ENCODE measurements at regions not wholly inside any gene's neighbourhood (a gene's known extent, or its start where the extent isn't known, plus 50 kb on each side); places are given as distances from the start of the nearest gene placed in this dataset.

DNA sequence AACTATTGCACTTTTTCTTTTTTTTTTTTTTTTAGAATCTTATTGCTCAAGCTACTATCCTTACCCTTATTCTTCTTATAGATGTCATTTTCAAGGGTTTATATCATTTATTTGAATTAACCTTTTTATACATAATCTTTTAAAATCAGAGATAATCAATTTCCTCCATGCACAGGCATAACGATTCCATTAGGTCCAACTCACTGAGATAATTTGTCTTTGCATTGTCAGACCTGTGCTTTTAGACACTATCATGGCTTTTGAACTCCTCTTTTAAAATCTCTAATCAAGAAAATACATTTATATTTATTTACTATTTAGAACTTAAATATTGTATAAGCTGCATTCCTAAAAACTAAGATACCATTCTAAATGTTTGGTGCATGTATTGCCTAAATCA, 1454.9 kb downstream of the ZPLD1 start:
- no peak for DNase-seq
- 78 to 84% methylated on average over 1 of the region's 1 CpG for WGBS, 2 donors
- intact Hi-C loops (cut with DNase I): no loop called here

DNA sequence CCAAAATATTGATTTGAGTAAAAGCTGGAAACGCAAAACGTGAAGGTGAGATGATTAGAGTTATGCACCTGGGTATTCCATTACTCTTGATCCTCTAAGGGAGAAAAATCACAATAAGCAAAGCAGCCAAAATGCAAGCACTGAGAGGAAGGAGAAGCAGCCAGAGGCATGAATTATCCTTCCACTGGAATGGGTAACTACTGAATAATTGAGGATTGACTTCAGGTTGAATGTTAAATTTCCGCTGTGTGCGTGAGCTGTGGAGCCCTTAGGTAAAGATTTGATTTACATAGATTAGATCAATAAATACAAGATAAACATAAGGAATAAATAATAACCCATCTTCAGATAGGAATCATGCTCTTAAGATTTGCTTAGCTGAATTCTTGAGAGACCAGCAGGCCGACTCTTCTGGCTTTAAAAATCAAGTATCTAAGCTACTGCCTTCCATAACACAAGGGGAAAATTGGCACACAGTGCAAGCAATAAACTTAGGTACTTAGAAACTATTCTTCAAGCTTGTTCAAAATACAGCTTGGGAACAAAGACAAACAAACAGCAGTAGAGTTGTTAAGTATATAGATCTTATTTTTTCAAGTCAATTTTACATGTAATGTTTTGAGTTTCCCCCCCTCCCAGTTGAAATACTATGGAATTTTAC, 1459.5 kb downstream of the ZPLD1 start:
- DNase-seq: no peak

More for the DNA sequence above, 1454.9 kb downstream of the ZPLD1 start:
- Histone ChIP-seq H3K27ac (no peak overlapping the region), H3K9me3 (no peaks in the 10 kb centered on the region), H3K27me3 (no peaks in the 10 kb centered on the region), H3K4me1 (peaks cover 0 to 5% (median 0%) of the 10 kb centered on the region in 4 donors), H3K36me3 (no peaks in the 10 kb centered on the region), H3K4me3 (no peak overlapping the region)
- TF ChIP-seq POLR2A (IDR thresholded peaks at IDR 0.05) (no peak), EP300 (IDR thresholded peaks at IDR 0.05) (no peak), POLR2AphosphoS5 (IDR thresholded peaks at IDR 0.05) (no peak)
- TF ChIP-seq, protein P1, sequence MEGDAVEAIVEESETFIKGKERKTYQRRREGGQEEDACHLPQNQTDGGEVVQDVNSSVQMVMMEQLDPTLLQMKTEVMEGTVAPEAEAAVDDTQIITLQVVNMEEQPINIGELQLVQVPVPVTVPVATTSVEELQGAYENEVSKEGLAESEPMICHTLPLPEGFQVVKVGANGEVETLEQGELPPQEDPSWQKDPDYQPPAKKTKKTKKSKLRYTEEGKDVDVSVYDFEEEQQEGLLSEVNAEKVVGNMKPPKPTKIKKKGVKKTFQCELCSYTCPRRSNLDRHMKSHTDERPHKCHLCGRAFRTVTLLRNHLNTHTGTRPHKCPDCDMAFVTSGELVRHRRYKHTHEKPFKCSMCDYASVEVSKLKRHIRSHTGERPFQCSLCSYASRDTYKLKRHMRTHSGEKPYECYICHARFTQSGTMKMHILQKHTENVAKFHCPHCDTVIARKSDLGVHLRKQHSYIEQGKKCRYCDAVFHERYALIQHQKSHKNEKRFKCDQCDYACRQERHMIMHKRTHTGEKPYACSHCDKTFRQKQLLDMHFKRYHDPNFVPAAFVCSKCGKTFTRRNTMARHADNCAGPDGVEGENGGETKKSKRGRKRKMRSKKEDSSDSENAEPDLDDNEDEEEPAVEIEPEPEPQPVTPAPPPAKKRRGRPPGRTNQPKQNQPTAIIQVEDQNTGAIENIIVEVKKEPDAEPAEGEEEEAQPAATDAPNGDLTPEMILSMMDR (IDR thresholded peaks at IDR 0.05): no peak

DNA sequence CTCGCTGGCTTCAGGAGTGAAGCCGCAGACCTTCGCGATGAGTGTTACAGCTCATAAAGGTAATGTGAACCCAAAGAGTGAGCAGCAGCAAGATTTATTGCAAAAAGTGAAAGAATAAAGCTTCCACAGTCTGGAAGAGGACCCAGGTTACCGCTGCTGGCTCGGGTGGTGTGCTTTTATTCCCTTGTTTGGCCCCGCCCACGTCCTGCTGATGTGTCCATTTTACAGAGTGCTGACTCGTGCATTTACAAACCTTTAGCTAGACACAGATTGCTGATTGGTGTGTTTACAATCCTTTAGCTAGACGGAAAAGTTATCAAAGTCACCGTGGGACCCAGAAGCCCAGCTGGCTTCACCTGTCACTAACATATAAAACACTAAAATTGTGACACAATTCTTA, 1464.5 kb downstream of the ZPLD1 start:
- 63 to 73% methylated on average over 11 of the region's 11 CpGs for WGBS, 2 donors
- TF ChIP-seq, protein P1 (IDR thresholded peaks at IDR 0.05): no peak
- TF ChIP-seq POLR2A (IDR thresholded peaks at IDR 0.05): no peak
- TF ChIP-seq EP300 (IDR thresholded peaks at IDR 0.05): no peak
- TF ChIP-seq POLR2AphosphoS5 (IDR thresholded peaks at IDR 0.05): no peak
- no peaks in the 10 kb centered on the region for H3K9me3 ChIP-seq
- H3K4me1 ChIP-seq: no peaks in the 10 kb centered on the region
- no peaks in the 10 kb centered on the region for H3K27me3 ChIP-seq
- DNase-seq: no peak
- intact Hi-C loops (cut with DNase I): no loop called here
- no peak overlapping the region for H3K4me3 ChIP-seq
- no peak overlapping the region for H3K27ac ChIP-seq
- H3K36me3 ChIP-seq: no peaks in the 10 kb centered on the region

More for the DNA sequence above, 1459.5 kb downstream of the ZPLD1 start:
- Histone ChIP-seq H3K4me3 (no peak overlapping the region), H3K27me3 (no peaks in the 10 kb centered on the region), H3K27ac (no peak overlapping the region), H3K36me3 (no peaks in the 10 kb centered on the region), H3K4me1 (no peaks in the 10 kb centered on the region), H3K9me3 (no peaks in the 10 kb centered on the region)
- WGBS, 2 donors: 76 to 84% methylated on average over 5 of the region's 5 CpGs
- intact Hi-C loops (cut with DNase I): no loop called here
- TF ChIP-seq POLR2AphosphoS5 (IDR thresholded peaks at IDR 0.05): no peak
- TF ChIP-seq, protein P1 (IDR thresholded peaks at IDR 0.05): no peak
- no peak for TF ChIP-seq POLR2A (IDR thresholded peaks at IDR 0.05)
- TF ChIP-seq EP300 (IDR thresholded peaks at IDR 0.05): no peak

DNA sequence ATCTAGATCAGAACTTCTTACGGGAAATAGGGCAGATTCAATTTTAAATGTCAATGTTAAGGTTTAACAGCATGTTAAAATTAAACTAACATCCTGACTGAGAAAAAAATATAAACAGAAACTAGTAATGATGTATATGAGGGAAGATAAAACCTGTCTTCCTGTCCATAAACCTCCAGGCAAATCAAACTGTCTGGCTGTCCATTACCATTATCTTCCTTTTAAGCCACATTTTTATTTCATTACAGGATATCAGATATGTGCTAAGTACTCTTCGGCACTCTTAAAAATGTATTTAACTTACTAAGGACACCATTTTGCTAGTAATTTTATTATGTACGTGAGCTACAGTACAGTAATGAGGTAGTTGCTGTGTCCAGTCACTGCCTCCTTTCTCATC, 1461.7 kb upstream of the ALCAM start:
- no peak for DNase-seq
- no peak overlapping the region for H3K27ac ChIP-seq
- 81 to 85% methylated on average over 3 of the region's 3 CpGs for WGBS, 2 donors
- H3K4me1 ChIP-seq: no peaks in the 10 kb centered on the region
- no peaks in the 10 kb centered on the region for H3K27me3 ChIP-seq
- intact Hi-C loops (cut with DNase I): no loop called here
- no peak overlapping the region for H3K4me3 ChIP-seq
- no peaks in the 10 kb centered on the region for H3K9me3 ChIP-seq
- TF ChIP-seq, protein P1 (IDR thresholded peaks at IDR 0.05): no peak
- TF ChIP-seq EP300 (IDR thresholded peaks at IDR 0.05) (no peak), POLR2A (IDR thresholded peaks at IDR 0.05) (no peak), POLR2AphosphoS5 (IDR thresholded peaks at IDR 0.05) (no peak)
- H3K36me3 ChIP-seq: no peaks in the 10 kb centered on the region

DNA sequence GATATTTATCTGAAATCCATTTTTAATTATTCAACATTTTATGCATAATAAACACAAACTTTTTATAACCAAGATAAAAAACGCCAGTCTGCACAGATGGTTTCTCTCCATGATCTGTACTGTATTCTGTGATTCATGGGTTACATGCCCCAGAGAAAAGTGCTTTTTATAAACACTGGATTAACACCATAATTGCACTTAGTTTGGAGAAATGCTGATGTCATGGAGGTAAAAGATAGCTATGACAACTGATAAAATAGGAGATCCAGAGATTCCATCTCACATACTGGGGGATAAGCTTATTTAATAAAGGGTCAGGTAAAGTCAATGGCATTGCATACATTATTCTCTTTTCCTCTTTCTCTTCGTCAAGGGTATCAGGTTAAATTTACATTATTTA, 1460.4 kb upstream of the ALCAM start:
- no peaks in the 10 kb centered on the region for H3K9me3 ChIP-seq
- H3K4me3 ChIP-seq: no peak overlapping the region
- intact Hi-C loops (cut with DNase I): no loop called here
- TF ChIP-seq, protein P1 (IDR thresholded peaks at IDR 0.05): no peak
- TF ChIP-seq EP300 (IDR thresholded peaks at IDR 0.05) (no peak), POLR2A (IDR thresholded peaks at IDR 0.05) (no peak), POLR2AphosphoS5 (IDR thresholded peaks at IDR 0.05) (no peak)
- H3K27me3 ChIP-seq: no peaks in the 10 kb centered on the region
- no peak overlapping the region for H3K27ac ChIP-seq
- 48 to 61% methylated on average over 2 of the region's 2 CpGs for WGBS, 2 donors
- H3K4me1 ChIP-seq: no peaks in the 10 kb centered on the region
- no peaks in the 10 kb centered on the region for H3K36me3 ChIP-seq
- DNase-seq: no peak

Measured in sigmoid colon (tissue), 6 donors.